ENCODE measurements at regions not wholly inside any gene's neighbourhood (a gene's known extent, or its start where the extent isn't known, plus 50 kb on each side); places are given as distances from the start of the nearest gene placed in this dataset.

GRCh38 chr2:198517976-198518375 lies 713.6 kb downstream of the PLCL1 start:
- no peak for TF ChIP-seq POLR2AphosphoS5 (IDR thresholded peaks at IDR 0.05; ENCODE audit: borderline replicate concordance, low read depth, low read length)
- TF ChIP-seq EZH2 (IDR thresholded peaks at IDR 0.05): no peak
